AG04449 (cell line): ENCODE measurements at regions not wholly inside any gene's neighbourhood (a gene's known extent, or its start where the extent isn't known, plus 50 kb on each side); places are given as distances from the start of the nearest gene placed in this dataset.

ENCODE experiments used
- CTCF ChIA-PET: fragments of 350-600 bp; formaldehyde crosslinking; extraction: SDS; loops from one replicate; lab custom pipeline; 2021; ENCODE audit warnings: antibody characterized with exemption; lab: Yijun Ruan, JAX
- POLR2A ChIA-PET: fragments of 400-600, 350-600 bp; formaldehyde crosslinking; extraction: SDS; loops from one replicate; lab custom pipeline; 2020; ENCODE audit warnings: antibody characterized with exemption, inconsistent platforms; lab: Yijun Ruan, JAX
- DNase-seq: peaks from one replicate; pipeline ENCODE4 v3.0.0-alpha.2; 2010; ENCODE audit warnings: low read depth, low spot score
- H3K4me3 ChIP-seq: 2 replicates; pipeline ENCODE4 v1.5.1; 2011; ENCODE audit warnings: low read depth, mild to moderate bottlenecking, control low read depth, low read length
- CTCF ChIP-seq: IDR thresholded peaks from one replicate; pipeline ENCODE4 v1.5.1; 2011; ENCODE audit warnings: mild to moderate bottlenecking, moderate library complexity, low read length, control low read depth, inconsistent platforms; ENCODE audit not compliant: insufficient read depth; ENCODE audit errors: missing control alignments

GRCh38 chr5:15026944-15027343, 155.4 kb upstream of the ANKH start:
- TF ChIP-seq CTCF: no peak
- ChIA-PET CTCF (interaction anchor here (0.6 to 2.1 kb wide), 8 partner anchors 12 to 969 kb away, joined by 3 to 9 read pairs (median 3); no protein-coding TSS in a partner anchor), POLR2A (no interaction called here)
- no peak for DNase-seq
- no peak overlapping the region for H3K4me3 ChIP-seq

- no peak for DNase-seq
- ChIA-PET CTCF (interaction anchor here (1.2 to 2.1 kb wide), 5 partner anchors 16 to 969 kb away, joined by 3 to 9 read pairs (median 4); no protein-coding TSS in a partner anchor), POLR2A (no interaction called here)
- H3K4me3 ChIP-seq: no peak overlapping the region; the same call in 1 of the 2 replicates
- TF ChIP-seq CTCF: no peak
Observed at GRCh38 chr5:15026011-15026893, 154.7 kb upstream of the ANKH start.

GRCh38 chr5:15023846-15024245, 152.3 kb upstream of the ANKH start:
- CTCF ChIA-PET: interaction anchor here (0.8 to 1.4 kb wide), 2 partner anchors 297 to 340 kb away, joined by 3 to 7 read pairs; no protein-coding TSS in a partner anchor
- DNase-seq: no peak
- H3K4me3 ChIP-seq: no peak overlapping the region
- POLR2A ChIA-PET: interaction anchor here (0.7 kb wide), 1 partner anchor 342 kb away, joined by 3 read pairs; no protein-coding TSS in a partner anchor
- no peak for TF ChIP-seq CTCF

- DNase-seq: no peak
- CTCF ChIA-PET: no interaction called here
- POLR2A ChIA-PET: interaction anchor here (0.7 kb wide), 1 partner anchor 341 kb away, joined by 3 read pairs; no protein-coding TSS in a partner anchor
- no peak for TF ChIP-seq CTCF
- H3K4me3 ChIP-seq: no peak overlapping the region
Observed at GRCh38 chr5:15023266-15023665, 151.7 kb upstream of the ANKH start.

- no peak for TF ChIP-seq CTCF
- CTCF ChIA-PET: interaction anchor here (1.0 to 1.9 kb wide), 3 partner anchors 294 to 974 kb away, joined by 4 to 17 read pairs (median 7); no protein-coding TSS in a partner anchor
Observed at GRCh38 chr5:15021266-15022046, 149.9 kb upstream of the ANKH start.

More at GRCh38 chr5:15021266-15022046, 149.9 kb upstream of the ANKH start:
- peak; percentile 67 for DNase-seq
- POLR2A ChIA-PET: no interaction called here
- H3K4me3 ChIP-seq: no peak overlapping the region
